GM19351 (cell line): ENCODE measurements at regions not wholly inside any gene's neighbourhood (a gene's known extent, or its start where the extent isn't known, plus 50 kb on each side); places are given as distances from the start of the nearest gene placed in this dataset.
A peak's percentile ranks its signal among the peaks of the same experiment; 100 is the strongest.

Experiments used
- ATAC-seq: cut with Tn5 transposase; IDR thresholded peaks from one replicate; pipeline ENCODE4 v1.9.1; 2021; ENCODE audit warnings: mild to moderate bottlenecking, moderate library complexity; ENCODE audit not compliant: unreplicated experiment

DNA sequence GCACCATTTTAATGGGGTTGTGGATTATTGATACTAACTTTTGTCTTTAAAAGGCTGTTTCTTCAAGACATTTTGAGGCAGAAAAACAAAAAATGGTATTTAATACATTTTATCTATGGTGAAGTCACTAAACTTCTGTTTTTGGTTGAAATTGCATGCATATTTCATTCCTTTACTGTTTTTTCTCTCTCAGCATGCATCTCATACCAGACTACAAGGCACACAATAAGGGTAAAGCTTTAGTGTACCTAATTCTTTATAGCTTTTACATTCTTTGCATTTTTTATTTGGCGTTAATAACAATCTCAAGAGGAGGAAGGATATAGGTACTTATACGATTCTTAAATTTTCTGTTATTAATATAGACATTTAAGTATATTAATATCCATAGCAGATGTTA lies 151.0 kb upstream of the DKK2 start:
- no peak for ATAC-seq

DNA sequence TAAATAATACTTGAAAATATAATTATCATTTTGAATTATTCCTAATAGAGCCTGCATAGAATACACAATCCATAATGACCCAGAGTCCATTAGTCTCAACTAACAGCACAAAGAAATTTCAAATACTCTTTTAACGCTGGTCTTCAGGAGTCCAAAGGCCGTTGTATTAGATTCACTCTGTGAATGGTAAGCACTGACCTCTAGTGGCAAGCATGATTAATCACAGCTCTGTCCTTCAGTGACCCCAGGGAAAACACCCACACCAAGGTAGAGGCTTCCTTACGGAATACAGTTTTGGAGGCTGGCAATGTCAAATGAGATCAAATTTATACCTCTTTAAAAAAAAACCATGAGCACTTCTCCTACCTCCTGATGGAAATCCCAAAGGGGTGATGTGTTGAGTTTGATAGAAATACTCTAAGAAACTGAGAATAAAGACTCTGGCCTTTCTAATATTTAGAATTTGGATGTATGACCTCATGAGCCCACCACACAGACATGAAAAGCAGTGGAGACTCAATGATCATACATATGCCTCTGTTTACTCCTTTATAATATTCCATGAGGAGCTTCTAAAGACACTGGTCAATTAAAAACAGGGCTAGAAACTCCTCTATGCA lies 147.2 kb upstream of the DKK2 start:
- peak; percentile 100 for ATAC-seq

DNA sequence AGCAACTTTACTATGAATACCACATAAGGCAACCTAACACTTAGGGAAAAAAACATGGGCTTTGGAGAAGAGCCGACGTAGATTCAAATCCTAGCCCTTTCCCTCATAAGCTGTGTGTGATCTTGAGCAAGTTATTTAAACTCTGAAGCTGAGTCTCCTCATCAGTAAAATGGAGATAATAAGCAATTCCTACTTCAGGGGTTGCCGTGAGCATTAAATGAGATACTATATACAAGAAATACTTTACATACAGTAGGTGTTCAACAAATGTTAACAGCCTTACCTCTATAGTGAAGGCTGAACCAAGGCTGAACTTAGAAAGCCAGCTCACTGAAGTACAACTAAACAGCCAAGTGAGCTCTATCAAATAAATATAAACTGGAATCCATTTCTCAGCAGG lies 146.2 kb upstream of the DKK2 start:
- ATAC-seq = no peak

DNA sequence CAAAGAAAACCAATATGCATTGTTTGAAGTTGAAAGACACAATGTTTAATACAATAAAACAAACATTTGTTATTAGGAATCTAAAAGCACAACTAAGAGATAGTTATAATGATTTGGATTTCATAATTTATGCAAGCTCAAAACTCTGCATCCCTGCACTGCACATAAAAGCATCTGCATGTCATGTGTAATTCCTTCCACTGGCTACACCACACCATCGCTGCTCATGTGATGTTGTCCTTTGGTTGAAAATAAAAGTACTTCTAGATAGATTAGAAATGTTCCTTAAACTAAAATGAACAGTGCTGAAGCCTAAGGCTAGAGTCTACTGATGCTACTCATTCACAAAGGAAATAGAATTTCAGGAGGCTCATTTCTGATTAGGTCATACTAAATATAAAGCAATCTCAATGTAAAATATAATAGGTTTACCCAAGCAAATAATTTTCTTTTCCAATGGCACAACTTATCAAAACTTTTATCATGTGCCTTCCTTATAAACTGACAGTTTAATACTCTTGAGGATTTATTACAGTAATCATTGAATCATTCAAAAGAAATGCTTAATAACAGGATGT lies 130.8 kb upstream of the DKK2 start:
- no peak for ATAC-seq

DNA sequence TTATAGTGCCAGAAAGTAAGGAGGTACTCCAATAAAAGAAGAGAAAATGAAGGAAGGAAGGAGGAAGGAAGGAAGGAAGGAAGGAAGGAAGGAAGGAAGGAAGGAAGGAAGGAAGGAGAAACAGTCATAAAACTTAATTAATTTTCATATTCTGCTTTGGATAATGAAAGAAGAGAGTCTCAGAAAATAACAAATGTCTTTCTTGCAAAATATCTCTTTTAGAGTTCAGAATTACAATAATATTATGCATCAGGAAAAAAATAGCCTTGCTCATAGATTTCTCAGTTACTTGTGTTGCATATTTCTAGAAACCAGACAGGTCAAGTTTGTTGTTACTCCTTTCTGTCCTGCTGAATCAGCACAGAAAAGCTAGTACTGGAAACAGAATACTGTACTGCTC lies 130.1 kb upstream of the DKK2 start:
- ATAC-seq = no peak

DNA sequence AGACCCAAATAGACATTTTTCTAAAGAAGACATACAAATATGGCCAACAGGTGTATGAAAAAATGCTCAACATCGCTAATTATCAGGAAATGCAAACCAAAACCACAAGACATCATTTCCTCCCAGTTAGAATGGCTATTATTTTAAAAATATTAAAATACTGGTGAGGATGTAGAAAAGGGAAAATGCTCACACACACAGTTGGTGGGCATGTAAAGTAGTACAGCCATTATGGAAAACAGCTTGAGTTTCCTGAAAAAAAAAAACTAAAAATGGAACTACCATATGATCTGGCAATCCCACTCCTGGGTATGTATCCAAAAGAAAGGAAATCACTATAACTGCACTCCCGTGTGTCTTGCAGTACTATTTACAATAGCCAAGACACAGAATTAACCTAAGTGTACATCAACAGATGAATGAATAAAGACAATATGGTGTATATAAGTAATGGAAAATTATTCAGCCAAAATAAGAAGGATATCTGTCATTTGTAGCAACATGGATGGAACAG lies 128.9 kb upstream of the DKK2 start:
- ATAC-seq = no peak

DNA sequence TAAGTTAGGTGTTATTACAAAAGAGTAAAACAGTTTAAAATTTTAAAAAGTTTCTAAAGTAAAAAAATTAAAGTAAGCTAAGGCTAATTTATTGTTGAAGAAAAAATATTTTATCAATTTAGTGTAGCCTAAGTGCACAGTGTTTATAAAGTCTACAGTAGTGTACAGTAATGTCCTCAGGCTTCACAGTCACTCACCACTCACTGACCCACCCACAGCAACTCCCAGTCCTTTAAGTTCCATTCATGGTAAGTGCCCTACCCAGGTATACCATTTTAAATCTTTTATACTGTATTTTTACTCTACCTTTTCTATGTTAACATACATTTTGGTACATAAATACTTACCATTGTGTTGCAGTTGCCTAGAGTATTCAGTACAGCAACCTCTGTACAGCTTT lies 120.3 kb upstream of the DKK2 start:
- no peak for ATAC-seq

DNA sequence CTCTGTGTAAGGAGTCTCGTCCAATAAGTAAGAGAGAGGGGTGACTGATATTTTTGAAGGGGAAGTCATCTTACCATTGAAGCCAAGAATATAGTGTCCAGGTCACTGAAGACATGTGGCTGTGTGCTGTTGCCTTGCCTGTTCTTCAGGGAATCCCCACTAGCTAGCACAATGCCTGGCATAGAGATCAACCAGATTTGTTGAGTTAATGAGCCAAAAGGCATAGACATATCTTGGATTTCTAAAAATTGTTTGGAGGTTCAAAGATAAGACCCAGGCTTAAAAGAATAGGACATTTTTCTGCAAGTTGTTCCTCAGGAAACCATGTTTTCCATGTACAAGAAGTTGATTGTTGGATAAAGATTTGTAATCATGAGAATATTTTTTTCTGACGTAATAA lies 119.3 kb upstream of the DKK2 start:
- no peak for ATAC-seq

DNA sequence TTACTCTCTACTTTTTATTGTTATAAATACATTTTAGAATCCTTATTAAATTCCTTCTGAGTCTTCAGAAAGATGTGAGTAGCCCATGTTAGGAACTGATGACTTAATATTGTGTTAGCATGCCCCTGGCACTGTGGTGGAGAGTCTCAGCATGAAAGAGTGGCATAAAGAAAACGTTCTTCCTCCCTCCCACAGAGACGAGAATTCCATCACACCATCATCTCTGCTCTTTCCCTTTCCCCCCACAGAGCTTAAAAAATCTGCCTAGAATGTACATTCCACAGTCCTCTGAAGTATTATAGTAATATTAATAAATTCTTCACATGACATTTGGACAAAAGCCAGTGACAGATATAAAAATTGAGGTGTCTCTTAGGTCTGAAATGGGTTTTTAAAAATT lies 117.8 kb upstream of the DKK2 start:
- no peak for ATAC-seq

DNA sequence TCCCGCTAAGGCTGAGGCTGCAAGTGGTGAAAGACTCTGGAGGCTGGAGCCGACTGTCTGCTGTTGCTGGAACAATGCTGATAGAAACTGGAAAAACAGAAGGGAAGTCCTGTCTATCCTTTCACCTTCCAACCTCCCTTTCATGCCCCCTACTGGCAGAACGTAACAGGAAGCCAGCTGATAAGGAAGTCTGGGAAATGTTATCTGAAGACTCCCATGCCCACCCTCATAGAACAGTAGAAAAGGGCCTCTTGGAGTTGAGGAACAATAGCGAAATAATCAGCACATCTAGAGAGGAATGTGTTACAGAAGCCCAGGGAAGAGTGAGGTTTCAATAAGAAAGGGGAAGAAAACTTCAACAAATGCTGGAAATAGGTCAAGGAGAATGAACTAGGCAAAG lies 117.1 kb upstream of the DKK2 start:
- no peak for ATAC-seq

DNA sequence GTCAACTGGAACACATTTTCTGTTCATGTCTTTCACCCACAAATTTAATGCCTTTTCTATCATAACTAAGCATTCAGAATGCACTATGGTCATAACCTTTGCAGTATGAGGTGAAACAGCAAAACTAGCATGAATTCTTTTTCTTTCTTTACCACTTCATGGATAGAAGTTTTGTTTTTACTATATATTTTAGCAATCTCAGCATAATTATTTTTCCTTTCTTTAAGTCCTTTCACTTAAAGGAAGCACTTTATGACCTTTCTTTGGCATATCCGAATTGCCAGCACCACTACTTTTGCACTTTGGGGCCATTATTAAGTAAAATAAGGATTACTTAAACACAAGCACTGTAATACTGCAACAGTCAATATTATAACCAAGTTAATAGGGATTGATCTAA lies 115.1 kb upstream of the DKK2 start:
- ATAC-seq = no peak

DNA sequence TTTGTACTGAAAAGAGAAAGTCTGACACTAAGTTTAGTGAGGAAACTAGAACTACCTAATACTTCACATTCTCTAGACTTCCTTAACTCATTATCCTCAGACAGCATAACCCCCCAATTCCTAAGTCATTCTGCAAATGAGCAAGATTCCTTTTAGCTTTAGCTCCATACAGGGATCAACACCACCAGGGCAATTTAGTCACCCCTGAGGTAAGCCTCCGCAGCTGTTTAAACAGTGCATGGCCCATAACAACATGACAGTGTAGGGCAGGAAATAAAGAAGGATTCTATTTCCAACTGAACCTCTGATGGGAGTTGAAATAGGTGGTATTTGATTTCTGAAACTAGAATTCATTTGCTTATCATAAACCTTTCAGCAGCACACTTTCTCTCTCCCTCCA lies 112.8 kb upstream of the DKK2 start:
- ATAC-seq = no peak

DNA sequence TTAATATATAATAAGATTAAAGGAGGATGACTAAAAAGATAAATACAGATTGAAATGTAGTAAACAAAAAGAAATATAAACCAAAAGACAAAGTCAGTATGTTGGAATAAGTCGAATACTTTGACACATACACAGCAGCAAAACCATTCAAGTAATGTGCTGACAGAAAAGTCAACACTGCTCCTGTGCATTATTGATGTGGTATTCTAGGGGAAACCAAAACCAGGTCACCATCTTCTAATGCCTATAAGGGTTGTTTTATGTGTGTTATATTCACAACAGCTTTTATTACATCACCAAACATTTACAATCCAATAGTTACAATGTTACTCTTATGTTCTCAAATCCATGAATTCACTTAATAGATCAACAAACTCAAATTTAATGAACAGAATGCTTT lies 111.8 kb upstream of the DKK2 start:
- no peak for ATAC-seq

DNA sequence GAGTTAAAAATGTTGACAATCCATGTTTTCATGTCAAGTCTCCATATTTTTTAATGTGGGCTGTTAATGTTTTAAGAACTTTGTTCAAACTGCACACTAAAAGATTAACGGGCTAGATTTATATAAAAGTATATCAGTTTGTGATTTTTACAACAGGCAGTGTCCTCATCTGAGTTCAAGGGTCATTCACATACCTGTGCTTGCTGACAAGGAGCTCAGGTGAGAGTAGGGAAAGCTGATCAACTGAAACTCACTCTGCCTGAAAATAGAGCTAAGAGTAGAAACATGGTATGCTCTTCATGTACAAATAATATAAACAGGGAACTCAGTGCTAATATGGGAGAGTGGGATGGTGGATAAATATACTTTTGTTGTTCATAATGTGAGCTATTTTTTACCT lies 102.3 kb upstream of the DKK2 start:
- ATAC-seq = no peak

DNA sequence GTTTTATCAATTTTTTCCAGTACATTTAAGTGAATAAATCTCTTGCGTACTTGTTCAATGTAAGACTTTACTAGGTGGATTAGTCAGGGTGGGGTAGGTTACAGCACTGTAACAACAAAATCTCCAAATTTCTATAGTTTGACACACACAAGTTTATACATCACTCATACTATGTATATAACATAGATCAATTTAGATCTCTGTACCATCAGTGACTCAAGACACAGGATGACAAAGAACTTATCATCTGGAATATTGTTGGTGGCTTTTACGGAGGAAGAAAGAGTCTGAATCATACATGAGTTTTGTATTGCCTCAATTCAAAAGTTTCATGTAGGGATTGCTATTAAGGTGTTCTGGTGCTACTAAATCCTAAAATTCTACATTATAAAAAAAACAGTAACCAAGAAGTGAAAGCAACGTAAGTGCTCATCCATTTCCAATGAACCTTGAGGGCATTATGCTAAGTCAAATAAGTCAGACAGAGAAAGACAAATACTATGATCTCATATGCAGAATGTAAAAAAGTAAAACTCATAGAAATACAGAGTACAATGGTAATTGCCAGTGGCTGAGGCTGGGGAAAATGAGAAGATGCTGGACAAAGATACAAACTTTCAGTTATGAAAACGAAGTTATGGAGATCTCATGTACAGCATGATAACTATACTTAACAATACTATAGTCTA lies 98.0 kb upstream of the DKK2 start:
- ATAC-seq = no peak

DNA sequence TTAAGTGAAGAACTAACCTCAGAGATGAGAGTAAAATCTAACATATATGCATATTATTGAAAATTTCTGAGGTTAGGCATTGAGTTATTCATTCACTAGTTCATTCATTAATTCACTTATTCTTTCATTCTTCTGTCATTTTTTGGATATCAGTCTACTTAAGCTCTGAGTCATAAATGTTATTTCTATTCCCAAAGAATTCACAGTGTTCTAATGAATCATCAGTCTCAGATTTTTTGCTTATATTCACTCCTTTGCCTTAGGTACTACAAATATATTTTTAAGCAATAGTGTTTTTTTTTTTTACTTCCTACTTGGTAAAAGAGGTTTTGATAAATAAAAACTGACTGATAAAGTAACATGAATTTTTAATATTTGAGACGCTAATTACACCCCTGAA lies 95.2 kb upstream of the DKK2 start:
- no peak for ATAC-seq

DNA sequence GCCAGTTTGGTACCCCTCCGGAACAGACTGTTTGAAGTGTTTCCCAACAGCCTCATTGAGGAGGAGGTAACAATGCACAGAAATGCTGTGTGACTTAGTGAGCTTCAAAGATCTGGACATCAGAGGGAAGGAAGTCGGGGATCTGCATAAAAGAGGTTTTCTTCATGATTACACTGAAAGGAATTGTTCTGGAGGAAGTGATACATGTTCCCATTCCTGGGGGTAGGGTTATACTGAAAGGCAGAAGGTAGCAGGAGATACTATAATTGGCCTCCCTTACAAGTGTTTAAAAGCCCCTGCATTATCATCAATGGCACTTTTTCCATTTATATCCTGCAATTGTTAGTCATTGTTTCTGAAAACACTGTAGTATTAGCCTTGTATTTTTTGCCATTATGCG lies 94.0 kb upstream of the DKK2 start:
- no peak for ATAC-seq

DNA sequence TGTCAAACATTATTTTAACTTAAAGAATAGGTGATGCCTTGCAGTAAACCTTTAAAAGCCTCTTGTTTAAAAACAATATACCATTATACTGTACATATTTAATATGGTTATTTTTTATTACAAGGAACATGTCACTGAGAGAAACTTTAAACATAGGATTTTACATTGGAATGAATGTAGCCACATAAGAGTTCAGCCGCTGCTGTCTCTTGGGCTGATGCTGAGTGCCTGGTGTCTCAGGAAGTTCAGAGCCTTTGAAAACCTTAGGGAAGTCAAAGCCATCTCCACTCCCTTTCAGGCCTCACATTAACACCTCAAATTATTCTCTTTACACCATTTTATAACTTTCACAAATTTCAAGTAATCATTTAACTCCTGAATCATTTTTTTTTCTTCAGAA lies 93.5 kb upstream of the DKK2 start:
- ATAC-seq = no peak

DNA sequence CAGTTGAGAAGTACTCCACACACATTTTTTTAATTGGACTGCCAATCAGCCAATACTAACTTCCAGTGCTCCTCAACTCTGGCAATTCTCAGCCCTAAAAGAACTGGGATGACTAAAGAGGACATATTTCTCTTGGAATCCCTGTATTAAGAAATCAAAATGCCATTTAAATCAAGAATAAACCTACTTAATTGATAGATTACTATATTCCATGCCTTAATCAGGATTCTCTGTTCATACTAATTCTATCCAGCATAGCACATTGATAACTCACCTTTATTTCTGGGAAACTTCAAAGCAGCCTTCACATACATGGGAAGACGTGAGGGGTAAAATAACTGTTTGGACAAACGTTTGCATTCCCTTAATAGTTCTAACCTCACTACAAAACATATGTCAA lies 93.0 kb upstream of the DKK2 start:
- ATAC-seq = no peak

DNA sequence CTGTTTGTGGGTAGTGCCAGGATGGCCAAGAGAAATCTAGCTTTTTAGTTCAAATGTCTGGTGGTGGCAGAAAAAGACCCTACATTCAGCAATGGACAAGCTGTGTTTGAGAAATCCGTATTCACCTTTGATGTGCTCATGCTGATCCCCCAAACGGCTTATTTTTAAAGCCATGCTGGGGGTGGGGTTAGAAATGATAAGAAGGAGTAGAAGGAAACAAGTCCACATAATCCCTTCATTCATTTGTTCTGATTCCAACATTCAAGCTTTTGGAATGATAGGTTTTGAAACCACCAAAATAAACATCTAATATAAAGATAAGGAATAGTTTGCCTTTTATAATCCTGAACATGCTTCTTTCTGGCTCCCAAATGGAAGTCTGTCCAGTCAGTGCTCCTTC lies 92.0 kb upstream of the DKK2 start:
- no peak for ATAC-seq

DNA sequence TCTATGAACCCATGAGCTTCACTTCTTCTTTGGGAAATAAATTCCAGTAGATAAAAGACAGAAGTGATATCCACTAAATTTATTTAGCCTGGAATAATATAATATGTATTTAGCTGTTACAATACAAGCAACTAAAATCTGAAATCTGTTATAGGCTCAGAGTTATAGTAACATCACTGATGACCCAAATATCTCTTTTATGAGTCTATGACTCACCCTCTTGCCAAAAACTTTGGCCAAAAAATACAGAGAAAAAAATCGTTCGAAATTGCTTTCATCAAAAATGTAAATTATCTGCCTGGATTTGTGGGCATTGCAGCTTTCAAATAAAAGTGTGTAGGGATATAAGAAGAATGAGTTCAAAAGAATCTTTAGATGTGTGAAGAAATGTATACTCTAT lies 89.4 kb upstream of the DKK2 start:
- ATAC-seq = no peak

DNA sequence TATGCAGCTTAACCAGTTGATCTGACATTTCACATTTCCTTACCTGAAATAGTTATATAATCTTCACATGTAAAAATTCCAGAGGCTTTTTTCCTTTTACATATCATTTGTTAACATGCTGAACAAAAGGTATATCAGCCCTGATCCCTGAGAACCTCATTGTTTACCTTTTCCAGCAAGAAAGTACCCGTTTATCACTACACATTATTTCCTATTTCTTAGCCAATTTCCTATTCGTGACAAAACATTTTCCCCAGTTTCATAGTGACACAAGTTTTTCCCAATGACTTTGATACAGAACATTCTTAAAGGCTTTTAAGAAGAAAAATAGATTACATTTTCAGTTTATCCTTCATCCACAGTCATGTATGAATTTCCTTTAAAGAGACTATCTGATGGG lies 86.6 kb upstream of the DKK2 start:
- no peak for ATAC-seq

DNA sequence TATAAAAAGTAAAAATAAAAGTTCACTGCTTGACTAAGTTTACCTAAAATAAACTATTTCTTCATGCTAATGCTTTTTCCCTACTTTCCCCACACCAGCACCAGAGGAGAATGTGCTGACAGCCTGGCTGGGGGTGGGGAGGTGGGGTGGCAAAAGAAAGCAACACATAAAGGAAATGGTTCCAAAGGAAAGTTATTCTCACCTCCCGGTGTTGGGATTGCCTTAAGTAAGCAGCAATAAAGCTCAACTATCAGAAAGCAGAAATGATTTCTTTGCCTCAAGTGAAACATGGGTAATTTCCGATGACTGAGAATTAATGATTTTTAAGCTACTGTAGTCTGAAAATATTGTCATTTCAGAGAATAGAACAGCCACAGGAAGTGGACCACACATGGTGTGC lies 84.5 kb upstream of the DKK2 start:
- ATAC-seq = no peak
